ENCODE measurements at regions not wholly inside any gene's neighbourhood (a gene's known extent, or its start where the extent isn't known, plus 50 kb on each side); places are given as distances from the start of the nearest gene placed in this dataset.

DNA sequence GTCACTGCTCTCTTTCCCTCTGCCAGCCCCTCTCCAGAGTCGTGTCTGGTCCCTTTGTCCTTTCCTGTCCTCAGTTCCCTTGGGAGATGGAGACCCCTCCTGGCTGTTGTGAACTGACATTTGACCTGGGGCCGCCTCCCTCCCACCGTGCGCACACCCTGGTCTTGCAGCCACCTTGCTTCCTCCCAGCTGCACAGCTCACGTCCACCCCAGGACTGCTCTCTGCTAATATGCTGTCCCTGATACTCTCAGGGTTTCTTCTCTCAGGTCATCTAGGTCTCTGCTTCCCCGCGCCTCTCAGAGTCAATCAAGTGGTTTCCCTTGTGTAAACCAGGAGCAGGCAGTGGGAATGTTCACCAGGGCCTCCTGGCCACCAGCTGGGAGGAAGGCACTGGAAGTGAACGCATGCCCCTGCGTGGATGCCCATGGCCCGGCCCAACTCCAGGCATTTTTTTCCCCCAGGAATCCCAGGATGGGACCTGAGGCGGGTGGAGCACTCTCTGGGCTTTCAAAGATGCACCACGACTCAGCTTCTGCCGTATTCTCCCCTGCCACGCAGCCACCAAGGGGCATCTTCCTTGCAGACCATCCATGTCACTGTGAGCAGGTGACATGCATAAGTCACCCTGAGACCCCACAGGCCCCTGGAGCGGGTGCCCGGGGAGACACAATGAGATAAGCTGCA, 142.4 kb downstream of the OLFM1 start:
- no peak overlapping the region for H3K9ac ChIP-seq (ENCODE audit: low read length)
- DNase-seq (no peak), ATAC-seq (ENCODE audit: low read depth) (no peak)
- H3K9me3 Mint-ChIP-seq (ENCODE audit: insufficient read depth) = peaks cover 2% of the 10 kb centered on the region
- H3K36me3 ChIP-seq (replicated peaks in 1 of 2; ENCODE audit: control extremely low read depth in 1 of 2, control insufficient read depth in 1 of 2, extremely low read depth in 1 of 2, insufficient read depth in 2 of 2, low read length in 1 of 2) = no peaks in the 10 kb centered on the region
- peaks cover 4% of the 10 kb centered on the region for H3K27me3 Mint-ChIP-seq
- intact Hi-C loops (cut with micrococcal nuclease) = no loop called here
- no peak overlapping the region for H3K27ac ChIP-seq (ENCODE audit: low read length in 2 of 2)
- WGBS (ENCODE audit: insufficient coverage) = 86% methylated on average over 16 of the region's 16 CpGs
- H3K27me3 ChIP-seq (replicated peaks in 1 of 4; ENCODE audit: control extremely low read depth in 1 of 4, control insufficient read depth in 3 of 4, insufficient read depth in 4 of 4, low read length in 3 of 4) = peaks cover 0 to 2% (median 0%) of the 10 kb centered on the region in 4 experiments
- H3K4me3 Mint-ChIP-seq = no peak overlapping the region
- TF ChIP-seq, protein P1, sequence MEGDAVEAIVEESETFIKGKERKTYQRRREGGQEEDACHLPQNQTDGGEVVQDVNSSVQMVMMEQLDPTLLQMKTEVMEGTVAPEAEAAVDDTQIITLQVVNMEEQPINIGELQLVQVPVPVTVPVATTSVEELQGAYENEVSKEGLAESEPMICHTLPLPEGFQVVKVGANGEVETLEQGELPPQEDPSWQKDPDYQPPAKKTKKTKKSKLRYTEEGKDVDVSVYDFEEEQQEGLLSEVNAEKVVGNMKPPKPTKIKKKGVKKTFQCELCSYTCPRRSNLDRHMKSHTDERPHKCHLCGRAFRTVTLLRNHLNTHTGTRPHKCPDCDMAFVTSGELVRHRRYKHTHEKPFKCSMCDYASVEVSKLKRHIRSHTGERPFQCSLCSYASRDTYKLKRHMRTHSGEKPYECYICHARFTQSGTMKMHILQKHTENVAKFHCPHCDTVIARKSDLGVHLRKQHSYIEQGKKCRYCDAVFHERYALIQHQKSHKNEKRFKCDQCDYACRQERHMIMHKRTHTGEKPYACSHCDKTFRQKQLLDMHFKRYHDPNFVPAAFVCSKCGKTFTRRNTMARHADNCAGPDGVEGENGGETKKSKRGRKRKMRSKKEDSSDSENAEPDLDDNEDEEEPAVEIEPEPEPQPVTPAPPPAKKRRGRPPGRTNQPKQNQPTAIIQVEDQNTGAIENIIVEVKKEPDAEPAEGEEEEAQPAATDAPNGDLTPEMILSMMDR (IDR thresholded peaks at IDR 0.05) = no peak
- no peak for TF ChIP-seq EZH2 (IDR thresholded peaks at IDR 0.05; ENCODE audit: borderline replicate concordance, insufficient read depth, low read depth, low read length, poor library complexity, severe bottlenecking)
- CTCF ChIA-PET = no interaction called here
- POLR2A ChIA-PET = no interaction called here
- no peak overlapping the region for H3K27ac Mint-ChIP-seq
- no peaks in the 10 kb centered on the region for H3K4me1 Mint-ChIP-seq
- H3K79me2 ChIP-seq (ENCODE audit: control insufficient read depth, insufficient read depth, low read length) = no peaks in the 10 kb centered on the region
- H2AFZ ChIP-seq (ENCODE audit: insufficient read depth, low read depth, low read length, poor library complexity, severe bottlenecking) = no peak overlapping the region
- no peak overlapping the region for H3K4me2 ChIP-seq (replicated peaks; ENCODE audit: low read depth, low read length, poor library complexity, severe bottlenecking)
- H3K4me3 ChIP-seq (ENCODE audit: control extremely low read depth in 1 of 5, extremely low read depth in 1 of 5, insufficient read depth in 1 of 5, low read depth in 2 of 5, low read length in 4 of 5) = no peak overlapping the region
- no peaks in the 10 kb centered on the region for H4K20me1 ChIP-seq (ENCODE audit: control insufficient read depth, insufficient read depth, low read length, poor library complexity, severe bottlenecking)
- H3K4me1 ChIP-seq (ENCODE audit: control insufficient read depth in 2 of 2, insufficient read depth in 2 of 2, low read length in 2 of 2) = no peaks in the 10 kb centered on the region
- peaks cover 0 to 13% (median 6%) of the 10 kb centered on the region in 3 donors for H3K9me3 ChIP-seq (ENCODE audit: control extremely low read depth in 1 of 3, control insufficient read depth in 2 of 3, insufficient read depth in 1 of 3, low read length in 2 of 3)

DNA sequence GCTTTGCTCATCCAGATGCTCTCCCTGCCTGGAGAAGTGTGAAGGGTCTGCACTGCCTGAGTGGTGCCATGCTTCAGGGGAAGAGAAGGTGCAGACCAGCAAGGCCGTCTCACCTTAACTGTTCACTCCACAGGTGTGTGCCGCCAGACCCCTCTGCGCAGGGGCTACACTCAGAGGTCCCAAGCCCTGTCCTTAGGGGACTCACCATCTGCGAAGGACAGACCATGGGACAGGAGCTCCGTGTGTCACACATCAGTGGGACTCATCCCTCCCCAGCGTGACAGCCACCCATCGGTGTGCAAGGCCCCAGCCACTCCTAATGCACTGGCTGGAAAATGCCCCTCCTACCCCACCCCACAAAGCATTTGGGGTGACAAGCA, 142.9 kb downstream of the OLFM1 start:
- 90% methylated on average over 5 of the region's 7 CpGs for WGBS (ENCODE audit: insufficient coverage)
- Histone ChIP-seq H3K9me3 (ENCODE audit: control extremely low read depth in 1 of 3, control insufficient read depth in 2 of 3, insufficient read depth in 1 of 3, low read length in 2 of 3) (peaks cover 0 to 9% (median 6%) of the 10 kb centered on the region in 3 donors), H3K4me1 (ENCODE audit: control insufficient read depth in 2 of 2, insufficient read depth in 2 of 2, low read length in 2 of 2) (no peaks in the 10 kb centered on the region), H4K20me1 (ENCODE audit: control insufficient read depth, insufficient read depth, low read length, poor library complexity, severe bottlenecking) (no peaks in the 10 kb centered on the region), H3K27ac (ENCODE audit: low read length in 2 of 2) (no peak overlapping the region), H3K27me3 (replicated peaks in 1 of 4; ENCODE audit: control extremely low read depth in 1 of 4, control insufficient read depth in 3 of 4, insufficient read depth in 4 of 4, low read length in 3 of 4) (peaks cover 0 to 2% (median 0%) of the 10 kb centered on the region in 4 experiments), H2AFZ (ENCODE audit: insufficient read depth, low read depth, low read length, poor library complexity, severe bottlenecking) (no peak overlapping the region), H3K4me3 (ENCODE audit: control extremely low read depth in 1 of 5, extremely low read depth in 1 of 5, insufficient read depth in 1 of 5, low read depth in 2 of 5, low read length in 4 of 5) (no peak overlapping the region), H3K79me2 (ENCODE audit: control insufficient read depth, insufficient read depth, low read length) (no peaks in the 10 kb centered on the region), H3K9ac (ENCODE audit: low read length) (no peak overlapping the region), H3K4me2 (replicated peaks; ENCODE audit: low read depth, low read length, poor library complexity, severe bottlenecking) (no peak overlapping the region), H3K36me3 (replicated peaks in 1 of 2; ENCODE audit: control extremely low read depth in 1 of 2, control insufficient read depth in 1 of 2, extremely low read depth in 1 of 2, insufficient read depth in 2 of 2, low read length in 1 of 2) (no peaks in the 10 kb centered on the region)
- DNase-seq (no peak), ATAC-seq (ENCODE audit: low read depth) (no peak)
- Mint-ChIP-seq H3K4me3 (no peak overlapping the region), H3K27me3 (peaks cover 4% of the 10 kb centered on the region), H3K9me3 (ENCODE audit: insufficient read depth) (peaks cover 2% of the 10 kb centered on the region), H3K27ac (no peak overlapping the region), H3K4me1 (no peaks in the 10 kb centered on the region)
- ChIA-PET POLR2A (no interaction called here), CTCF (no interaction called here)
- no peak for TF ChIP-seq EZH2 (IDR thresholded peaks at IDR 0.05; ENCODE audit: borderline replicate concordance, insufficient read depth, low read depth, low read length, poor library complexity, severe bottlenecking)
- TF ChIP-seq, protein P1 (IDR thresholded peaks at IDR 0.05) = no peak
- intact Hi-C loops (cut with micrococcal nuclease) = no loop called here
